Transverse colon (tissue), 4 donors: ENCODE measurements at regions not wholly inside any gene's neighbourhood (a gene's known extent, or its start where the extent isn't known, plus 50 kb on each side); places are given as distances from the start of the nearest gene placed in this dataset.

Experiments
- DNase-seq: peaks from one replicate; pipeline ENCODE4 v3.0.0-alpha.2; 2019
- H3K27ac ChIP-seq, 4 donors: fragments of 200-600 bp; sonication (generic); 2 replicates each; pipeline ENCODE4 v1.5.1; 2016 to 2018; ENCODE audit warnings: inconsistent platforms in 4 of 4
- H3K27me3 ChIP-seq: fragments of 200-600 bp; sonication (generic); 2 replicates; pipeline ENCODE4 v1.5.1; 2017; ENCODE audit warnings: inconsistent platforms
- H3K36me3 ChIP-seq, 4 donors: fragments of 200-600 bp; sonication (generic); 2 replicates each; pipeline ENCODE4 v1.5.1; 2017 to 2019; ENCODE audit warnings: inconsistent platforms in 4 of 4
- H3K4me1 ChIP-seq, 4 donors: fragments of 200-600 bp; sonication (generic); 2 replicates each; pipeline ENCODE4 v1.5.1; 2017 to 2020; ENCODE audit warnings: inconsistent platforms in 4 of 4
- H3K4me3 ChIP-seq, 4 donors: fragments of 200-600 bp; sonication (generic); 1 replicate in 1 of 4; 2 replicates in 3 of 4; pipeline versions ENCODE4 v1.5.1 to v1.6.1; 2017 to 2019; ENCODE audit warnings: inconsistent platforms in 4 of 4
- H3K9me3 ChIP-seq, 2 donors: fragments of 200-600 bp; sonication (generic); 2 replicates each; pipeline ENCODE4 v1.5.1; 2017 to 2019; ENCODE audit warnings: inconsistent platforms in 2 of 2
- CTCF ChIP-seq, 5 experiments: fragments of 200-600 bp in 3 of 5; fragments of 450-650 bp in 2 of 5; sonication (generic) in 3 of 5; IDR thresholded peaks; 1 replicate in 2 of 5; 2 replicates in 3 of 5; pipeline ENCODE4 v1.5.1; 2016 to 2017; ENCODE audit warnings: antibody characterized with exemption in 5 of 5, inconsistent platforms in 3 of 5, mild to moderate bottlenecking in 2 of 5, moderate library complexity in 1 of 5
- EP300 ChIP-seq: sonication (generic); formaldehyde crosslinking; IDR thresholded peaks from one replicate; pipeline ENCODE4 v1.6.1; 2017; ENCODE audit warnings: antibody characterized with exemption, low read depth
- POLR2A ChIP-seq: fragments of 450-650 bp; IDR thresholded peaks from one replicate; pipeline ENCODE4 v1.6.1; 2016; ENCODE audit warnings: antibody characterized with exemption, mild to moderate bottlenecking, moderate library complexity
- POLR2AphosphoS5 ChIP-seq, 3 donors: sonication (generic); formaldehyde crosslinking; IDR thresholded peaks; one replicate each; pipeline ENCODE4 v1.6.1; 2016; ENCODE audit warnings: antibody characterized with exemption in 3 of 3
- WGBS, 2 donors: methylation state at CpG; one replicate each; pipeline ENCODE4 v1.1.5; 2018; ENCODE audit warnings: low coverage in 1 of 2; 5-methylcytosine and 5-hydroxymethylcytosine counted together
- in situ Hi-C, 4 donors: fragments of 200-750 bp; cut with MboI; loops; one replicate each; pipeline versions ENCODE4 v1.15.0 to v1.15.1; 2017; ENCODE audit warnings: low sequenced_read_pairs in 3 of 4, low pct_ligation_motif_present in 1 of 4, low pct_unique_long_range_greater_than_20kb in 1 of 4
- intact Hi-C: fragments of 100-400 bp; cut with DNase I; formaldehyde crosslinking; loops from one replicate; pipeline ENCODE4 v1.15.1; 2023; ENCODE audit warnings: low total_unique reads

- 80 to 92% methylated on average over 2 to 14 of the region's 14 CpGs for WGBS, 2 donors
- Histone ChIP-seq H3K36me3 (no peaks in the 10 kb centered on the region), H3K4me3 (no peak overlapping the region), H3K27me3 (no peaks in the 10 kb centered on the region), H3K27ac (no peak overlapping the region), H3K9me3 (peaks cover 4 to 20% of the 10 kb centered on the region in 2 donors), H3K4me1 (no peaks in the 10 kb centered on the region)
- TF ChIP-seq POLR2A (no peak), EP300 (no peak)
- DNase-seq: no peak
- in situ Hi-C loops: no loop called here
- intact Hi-C loops: no loop called here
Observed at GRCh38 chr19:22519152-22519551, 97.0 kb upstream of the ZNF98 start.

GRCh38 chr19:22517496-22518411 lies 95.6 kb upstream of the ZNF98 start:
- Histone ChIP-seq H3K36me3 (no peaks in the 10 kb centered on the region), H3K4me3 (no peak overlapping the region), H3K4me1 (no peaks in the 10 kb centered on the region), H3K9me3 (peaks cover 4 to 24% of the 10 kb centered on the region in 2 donors), H3K27me3 (no peaks in the 10 kb centered on the region), H3K27ac (no peak overlapping the region)
- 84% methylated on average over 66 of the region's 79 CpGs; no CpG with 5 or more reads in 1 of the 2 donors for WGBS, 2 donors
- no peak for DNase-seq
- TF ChIP-seq POLR2AphosphoS5 (IDR thresholded peaks at IDR 0.05): no peak
- TF ChIP-seq CTCF (IDR thresholded peaks at IDR 0.05): no peak
- intact Hi-C loops: no loop called here
- in situ Hi-C loops: no loop called here

GRCh38 chr19:22515435-22515834 lies 93.3 kb upstream of the ZNF98 start:
- no peaks in the 10 kb centered on the region for H3K36me3 ChIP-seq
- peaks cover 4 to 31% of the 10 kb centered on the region in 2 donors for H3K9me3 ChIP-seq
- in situ Hi-C loops (no loop called here), intact Hi-C loops (no loop called here)
- WGBS, 2 donors: 70 to 76% methylated on average over 3 to 4 of the region's 4 CpGs
- no peak overlapping the region for H3K4me3 ChIP-seq
- TF ChIP-seq CTCF (IDR thresholded peaks at IDR 0.05) (no peak), EP300 (no peak), POLR2A (no peak)
- no peak for DNase-seq
- H3K27me3 ChIP-seq: no peaks in the 10 kb centered on the region
- no peak overlapping the region for H3K27ac ChIP-seq
- H3K4me1 ChIP-seq: no peaks in the 10 kb centered on the region

- WGBS, 2 donors: 81% methylated on average over 2 of the region's 2 CpGs; no CpG with 5 or more reads in 1 of the 2 donors
- Histone ChIP-seq H3K4me3 (no peak overlapping the region), H3K4me1 (no peaks in the 10 kb centered on the region), H3K27me3 (no peaks in the 10 kb centered on the region), H3K36me3 (no peaks in the 10 kb centered on the region), H3K27ac (no peak overlapping the region), H3K9me3 (peaks cover 16 to 19% of the 10 kb centered on the region in 2 donors)
- TF ChIP-seq EP300 (no peak), POLR2AphosphoS5 (IDR thresholded peaks at IDR 0.05) (no peak), POLR2A (no peak), CTCF (IDR thresholded peaks at IDR 0.05) (no peak)
- in situ Hi-C loops (no loop called here), intact Hi-C loops (no loop called here)
- no peak for DNase-seq
Observed at GRCh38 chr19:22503524-22503923, 81.4 kb upstream of the ZNF98 start.
